ENCODE measurements at regions not wholly inside any gene's neighbourhood (a gene's known extent, or its start where the extent isn't known, plus 50 kb on each side); places are given as distances from the start of the nearest gene placed in this dataset.

- Mint-ChIP-seq H3K4me3 (peak overlapping the region; percentile 76), H3K27ac (peak overlapping the region; percentile 82), H3K4me1 (ENCODE audit: low read depth) (peaks cover 48% of the 10 kb centered on the region), H3K36me3 (ENCODE audit: low read depth) (no peaks in the 10 kb centered on the region), H3K9me3 (ENCODE audit: insufficient read depth) (no peaks in the 10 kb centered on the region), H3K27me3 (ENCODE audit: low read depth) (no peaks in the 10 kb centered on the region)
- peak; percentile 49 for DNase-seq
- POLR2A ChIA-PET, result interaction anchor here (1.0 to 1.6 kb wide), 2 partner anchors 70 to 241 kb away, joined by 3 to 4 read pairs; partner anchors contain the start of gene TLE4
- peak; percentile 66 for ATAC-seq
- CTCF ChIA-PET, result no interaction called here
Measured at GRCh38 chr9:79812507-79813257, 240.9 kb downstream of the TLE4 start.

DNA sequence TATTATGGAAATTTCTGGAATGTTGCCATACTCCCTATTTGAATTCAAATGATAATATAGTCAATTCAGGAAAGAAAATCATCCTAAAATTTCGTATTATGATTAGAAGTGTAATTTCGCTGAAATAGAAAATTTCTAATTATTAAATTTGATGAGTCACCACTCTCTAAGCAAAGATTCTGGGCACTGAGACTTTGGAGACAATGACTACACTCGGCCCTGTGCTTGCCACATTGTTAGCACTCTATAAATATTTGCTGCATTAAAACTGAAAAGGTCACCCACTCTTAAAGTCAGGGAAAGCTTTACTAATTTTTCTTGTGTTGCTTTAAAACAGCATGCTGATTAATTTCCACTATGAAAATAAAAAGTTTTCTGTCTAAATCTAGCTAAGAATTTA, 240.3 kb downstream of the TLE4 start:
- Mint-ChIP-seq H3K9me3 (ENCODE audit: insufficient read depth) (no peaks in the 10 kb centered on the region), H3K27me3 (ENCODE audit: low read depth) (no peaks in the 10 kb centered on the region), H3K36me3 (ENCODE audit: low read depth) (no peaks in the 10 kb centered on the region), H3K4me3 (peak overlapping the region; percentile 76), H3K27ac (peak overlapping the region; percentile 82), H3K4me1 (ENCODE audit: low read depth) (peaks cover 43% of the 10 kb centered on the region)
- POLR2A ChIA-PET, result interaction anchor here (1.0 to 1.6 kb wide), 2 partner anchors 71 to 240 kb away, joined by 3 to 4 read pairs; partner anchors contain the start of gene TLE4
- no peak for DNase-seq
- ATAC-seq, result peak; percentile 41
- CTCF ChIA-PET, result no interaction called here

DNA sequence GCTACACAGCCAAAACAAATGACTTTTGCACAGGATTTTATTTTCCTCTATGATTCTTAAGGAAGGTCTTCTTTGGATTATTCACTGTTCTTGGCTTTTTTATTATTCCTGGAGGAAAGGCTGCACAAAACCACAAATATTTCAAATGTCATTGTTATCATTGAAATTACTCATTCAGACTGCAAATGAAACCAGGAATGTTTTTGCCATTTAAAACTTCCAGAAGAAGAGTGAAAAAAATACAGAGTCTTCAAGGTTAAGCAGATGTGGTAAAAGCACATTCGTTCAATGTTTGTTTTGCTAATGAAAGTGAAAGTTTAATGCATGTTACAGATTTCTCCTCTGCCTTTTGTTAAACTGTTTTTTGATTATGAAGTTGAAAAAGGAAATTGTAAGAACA, 238.2 kb downstream of the TLE4 start:
- peaks cover 38% of the 10 kb centered on the region for H3K4me1 Mint-ChIP-seq (ENCODE audit: low read depth)
- no peak overlapping the region for H3K27ac Mint-ChIP-seq
- CTCF ChIA-PET, result interaction anchor here (0.7 kb wide), 1 partner anchor 346 kb away, joined by 3 read pairs; no protein-coding TSS in a partner anchor
- no peaks in the 10 kb centered on the region for H3K9me3 Mint-ChIP-seq (ENCODE audit: insufficient read depth)
- no peaks in the 10 kb centered on the region for H3K27me3 Mint-ChIP-seq (ENCODE audit: low read depth)
- no peak for ATAC-seq
- H3K36me3 Mint-ChIP-seq (ENCODE audit: low read depth), result no peaks in the 10 kb centered on the region
- DNase-seq, result no peak
- POLR2A ChIA-PET, result no interaction called here
- H3K4me3 Mint-ChIP-seq, result no peak overlapping the region

DNA sequence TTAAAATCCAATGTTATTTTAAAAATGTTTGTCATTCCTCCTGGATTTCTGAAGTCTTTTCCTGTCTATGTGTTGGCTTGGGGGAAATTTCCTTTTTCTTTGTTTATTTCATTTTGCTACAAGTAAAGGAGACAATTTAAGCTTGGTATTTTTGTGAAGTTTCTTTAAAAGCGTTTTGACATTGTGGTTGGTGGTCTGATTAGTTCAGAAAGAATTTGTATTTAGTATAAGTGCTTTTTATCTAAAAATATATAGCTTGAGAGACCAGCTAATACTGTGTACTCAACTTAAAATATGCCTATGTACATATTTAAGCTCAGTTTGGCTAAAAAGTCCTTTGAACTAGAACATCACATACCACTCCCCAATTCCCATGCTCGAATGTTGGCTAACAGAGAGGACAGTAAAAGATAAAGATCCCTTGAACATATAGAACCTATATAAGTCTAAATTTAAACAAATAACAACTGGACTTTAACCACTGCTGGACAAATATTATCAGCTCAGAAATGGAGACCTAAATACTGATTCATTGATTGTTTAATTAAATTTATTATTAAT, 237.6 kb downstream of the TLE4 start:
- Mint-ChIP-seq H3K9me3 (ENCODE audit: insufficient read depth) (no peaks in the 10 kb centered on the region), H3K4me3 (no peak overlapping the region), H3K27me3 (ENCODE audit: low read depth) (no peaks in the 10 kb centered on the region), H3K36me3 (ENCODE audit: low read depth) (no peaks in the 10 kb centered on the region), H3K27ac (no peak overlapping the region), H3K4me1 (ENCODE audit: low read depth) (peaks cover 38% of the 10 kb centered on the region)
- CTCF ChIA-PET, result interaction anchor here (0.7 kb wide), 1 partner anchor 345 kb away, joined by 3 read pairs; no protein-coding TSS in a partner anchor
- ATAC-seq, result no peak
- POLR2A ChIA-PET, result no interaction called here
- no peak for DNase-seq

DNA sequence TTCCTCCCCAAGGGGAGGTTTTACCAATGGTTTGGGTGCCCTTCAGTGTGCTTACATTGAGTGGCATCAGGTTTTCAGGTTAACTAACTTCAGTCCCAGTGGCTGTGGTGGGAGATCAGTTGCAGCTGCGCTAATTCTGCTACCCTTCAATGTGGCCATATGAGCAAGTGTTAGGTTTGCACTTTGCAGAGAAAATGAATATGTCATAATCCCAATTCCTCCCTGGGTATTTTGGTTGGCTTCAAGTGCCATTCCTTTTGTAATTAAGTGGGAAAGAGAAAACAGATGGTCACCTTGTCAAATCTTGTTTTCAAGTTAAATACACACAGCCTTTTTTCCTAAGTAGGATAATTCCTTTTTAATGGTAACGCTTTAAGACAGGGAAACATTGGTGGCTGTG, 236.2 kb downstream of the TLE4 start:
- Mint-ChIP-seq H3K9me3 (ENCODE audit: insufficient read depth) (no peaks in the 10 kb centered on the region), H3K27me3 (ENCODE audit: low read depth) (no peaks in the 10 kb centered on the region), H3K36me3 (ENCODE audit: low read depth) (no peaks in the 10 kb centered on the region), H3K27ac (no peak overlapping the region), H3K4me3 (no peak overlapping the region), H3K4me1 (ENCODE audit: low read depth) (peaks cover 27% of the 10 kb centered on the region)
- ChIA-PET POLR2A (no interaction called here), CTCF (no interaction called here)
- DNase-seq, result no peak
- ATAC-seq, result no peak

DNA sequence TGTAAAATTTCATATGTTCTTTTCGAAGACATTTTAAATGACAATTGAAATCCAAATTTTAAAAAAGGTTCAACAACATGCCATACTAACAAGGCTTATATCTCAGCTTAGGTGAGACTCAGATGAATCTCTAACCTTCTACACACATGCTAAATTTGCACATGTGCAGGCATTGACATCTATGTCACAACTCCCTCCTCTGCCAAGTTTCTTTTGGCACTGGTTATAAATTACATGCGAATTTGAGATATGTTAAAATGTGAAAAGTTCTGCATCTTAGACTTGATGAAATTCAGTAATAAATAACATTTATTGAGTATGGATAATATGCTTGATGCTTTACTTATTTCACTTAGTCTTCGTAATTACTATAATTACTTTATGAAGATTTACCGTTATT, 234.3 kb downstream of the TLE4 start:
- ATAC-seq (no peak), DNase-seq (no peak)
- Mint-ChIP-seq H3K27ac (no peak overlapping the region), H3K4me1 (ENCODE audit: low read depth) (peaks cover 12% of the 10 kb centered on the region), H3K27me3 (ENCODE audit: low read depth) (no peaks in the 10 kb centered on the region), H3K9me3 (ENCODE audit: insufficient read depth) (no peaks in the 10 kb centered on the region), H3K36me3 (ENCODE audit: low read depth) (no peaks in the 10 kb centered on the region), H3K4me3 (no peak overlapping the region)
- CTCF ChIA-PET, result no interaction called here
- POLR2A ChIA-PET, result no interaction called here

GRCh38 chr9:79801459-79801858, 229.7 kb downstream of the TLE4 start:
- H3K27me3 Mint-ChIP-seq (ENCODE audit: low read depth), result no peaks in the 10 kb centered on the region
- ChIA-PET CTCF (no interaction called here), POLR2A (no interaction called here)
- no peaks in the 10 kb centered on the region for H3K36me3 Mint-ChIP-seq (ENCODE audit: low read depth)
- no peak overlapping the region for H3K4me3 Mint-ChIP-seq
- no peak overlapping the region for H3K27ac Mint-ChIP-seq
- no peaks in the 10 kb centered on the region for H3K9me3 Mint-ChIP-seq (ENCODE audit: insufficient read depth)
- no peak for ATAC-seq
- no peak for DNase-seq
- H3K4me1 Mint-ChIP-seq (ENCODE audit: low read depth), result no peaks in the 10 kb centered on the region

DNA sequence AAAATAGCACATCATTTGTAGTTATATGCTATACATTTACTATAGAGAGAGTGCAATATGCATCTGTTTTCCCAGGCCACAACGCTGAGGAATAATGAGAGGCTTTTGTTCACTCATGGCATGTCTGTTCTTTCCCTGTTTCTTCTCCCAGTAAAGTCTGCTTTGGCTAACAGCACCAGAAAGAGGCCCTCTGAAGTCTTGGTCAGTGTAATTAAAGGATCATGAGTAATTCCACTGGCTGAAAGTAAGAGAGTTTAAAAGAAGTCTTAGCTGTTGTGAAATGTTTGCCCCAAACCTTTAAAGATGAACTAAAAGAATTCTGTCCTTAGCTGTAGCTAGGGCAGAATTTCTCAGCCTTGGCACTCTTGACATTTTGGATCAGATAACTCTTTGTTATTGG, 228.8 kb downstream of the TLE4 start:
- Mint-ChIP-seq H3K9me3 (ENCODE audit: insufficient read depth) (no peaks in the 10 kb centered on the region), H3K4me3 (no peak overlapping the region), H3K36me3 (ENCODE audit: low read depth) (no peaks in the 10 kb centered on the region), H3K4me1 (ENCODE audit: low read depth) (no peaks in the 10 kb centered on the region), H3K27me3 (ENCODE audit: low read depth) (no peaks in the 10 kb centered on the region), H3K27ac (no peak overlapping the region)
- CTCF ChIA-PET, result no interaction called here
- no peak for ATAC-seq
- POLR2A ChIA-PET, result no interaction called here
- DNase-seq, result no peak

DNA sequence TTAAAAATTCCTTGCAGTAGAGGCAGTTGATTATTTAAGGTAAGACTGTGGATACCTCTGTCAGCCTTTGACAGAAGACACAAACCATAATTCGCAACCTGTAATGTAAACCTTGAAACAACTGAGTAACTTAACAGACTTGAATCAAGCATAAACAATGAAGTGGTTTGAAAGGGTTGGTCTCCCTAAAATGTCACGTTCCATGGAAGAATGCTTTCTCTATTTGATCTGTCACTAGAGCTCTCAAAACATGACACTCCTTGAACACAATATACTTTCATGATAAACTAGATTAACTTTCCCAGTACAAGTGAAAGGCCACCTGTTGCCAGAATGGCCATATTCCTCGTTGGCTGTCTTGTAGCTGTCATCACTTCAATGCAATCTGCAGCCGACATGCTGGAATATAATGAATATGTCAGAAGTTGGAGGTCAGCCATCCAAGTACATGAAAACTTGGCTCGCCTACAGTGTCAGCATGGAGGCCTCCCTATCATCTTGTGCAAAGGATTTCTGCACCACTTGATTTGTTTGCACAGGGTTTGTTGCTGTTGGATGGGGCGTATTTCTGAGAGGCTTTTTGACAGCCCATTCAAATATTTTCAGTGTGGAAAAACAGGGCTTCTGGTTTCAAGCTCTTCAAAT, 228.0 kb downstream of the TLE4 start:
- Mint-ChIP-seq H3K27me3 (ENCODE audit: low read depth) (no peaks in the 10 kb centered on the region), H3K4me1 (ENCODE audit: low read depth) (no peaks in the 10 kb centered on the region), H3K9me3 (ENCODE audit: insufficient read depth) (no peaks in the 10 kb centered on the region), H3K4me3 (no peak overlapping the region), H3K36me3 (ENCODE audit: low read depth) (no peaks in the 10 kb centered on the region), H3K27ac (no peak overlapping the region)
- ATAC-seq (no peak), DNase-seq (no peak)
- ChIA-PET CTCF (no interaction called here), POLR2A (no interaction called here)

- no peaks in the 10 kb centered on the region for H3K27me3 Mint-ChIP-seq (ENCODE audit: low read depth)
- ATAC-seq (no peak), DNase-seq (no peak)
- ChIA-PET CTCF (no interaction called here), POLR2A (no interaction called here)
- no peaks in the 10 kb centered on the region for H3K9me3 Mint-ChIP-seq (ENCODE audit: insufficient read depth)
- H3K4me3 Mint-ChIP-seq, result no peak overlapping the region
- H3K4me1 Mint-ChIP-seq (ENCODE audit: low read depth), result no peaks in the 10 kb centered on the region
- no peaks in the 10 kb centered on the region for H3K36me3 Mint-ChIP-seq (ENCODE audit: low read depth)
- no peak overlapping the region for H3K27ac Mint-ChIP-seq
Measured at GRCh38 chr9:79798450-79798849, 226.7 kb downstream of the TLE4 start.

- POLR2A ChIA-PET, result no interaction called here
- DNase-seq (no peak), ATAC-seq (no peak)
- H3K36me3 Mint-ChIP-seq (ENCODE audit: low read depth), result no peaks in the 10 kb centered on the region
- no peaks in the 10 kb centered on the region for H3K4me1 Mint-ChIP-seq (ENCODE audit: low read depth)
- H3K27me3 Mint-ChIP-seq (ENCODE audit: low read depth), result no peaks in the 10 kb centered on the region
- H3K4me3 Mint-ChIP-seq, result no peak overlapping the region
- H3K9me3 Mint-ChIP-seq (ENCODE audit: insufficient read depth), result no peaks in the 10 kb centered on the region
- H3K27ac Mint-ChIP-seq, result no peak overlapping the region
- CTCF ChIA-PET, result interaction anchor here (0.7 kb wide), 1 partner anchor 33 kb away, joined by 3 read pairs; no protein-coding TSS in a partner anchor
Measured at GRCh38 chr9:79796411-79796810, 224.6 kb downstream of the TLE4 start.

- Mint-ChIP-seq H3K9me3 (ENCODE audit: insufficient read depth) (peaks cover 8% of the 10 kb centered on the region), H3K4me1 (ENCODE audit: low read depth) (peaks cover 2% of the 10 kb centered on the region), H3K36me3 (ENCODE audit: low read depth) (no peaks in the 10 kb centered on the region), H3K27ac (no peak overlapping the region), H3K27me3 (ENCODE audit: low read depth) (no peaks in the 10 kb centered on the region), H3K4me3 (no peak overlapping the region)
- ATAC-seq, result no peak
- POLR2A ChIA-PET, result no interaction called here
- CTCF ChIA-PET, result no interaction called here
- DNase-seq, result no peak
Measured at GRCh38 chr9:79788662-79789061, 216.9 kb downstream of the TLE4 start.
